MM.1S (cell line): ENCODE measurements at regions not wholly inside any gene's neighbourhood (a gene's known extent, or its start where the extent isn't known, plus 50 kb on each side); places are given as distances from the start of the nearest gene placed in this dataset.

ENCODE experiments used
- DNase-seq: peaks from one replicate; pipeline ENCODE4 v3.0.0-alpha.2; 2015
- H2AFZ ChIP-seq: fragments of 300-600 bp; sonication (generic); 2 replicates; pipeline ENCODE4 v1.6.0; 2016; ENCODE audit warnings: antibody characterized with exemption, low read length
- H3F3A ChIP-seq: fragments of 300-600 bp; sonication (generic); 2 replicates; pipeline ENCODE4 v1.6.1; 2016; ENCODE audit warnings: mild to moderate bottlenecking, antibody characterized with exemption, low read length, moderate library complexity, mixed read lengths; ENCODE audit not compliant: insufficient read depth
- H3K27ac ChIP-seq: fragments of 300-600 bp; sonication (generic); 2 replicates; pipeline ENCODE4 v1.5.1; 2016; ENCODE audit warnings: mild to moderate bottlenecking, low read length
- H3K27me3 ChIP-seq: fragments of 300-600 bp; sonication (generic); replicated peaks from 2 replicates; pipeline ENCODE4 v1.6.0; 2016; ENCODE audit warnings: low read length; ENCODE audit not compliant: insufficient read depth
- H3K36me3 ChIP-seq: fragments of 300-600 bp; sonication (generic); replicated peaks from 2 replicates; pipeline ENCODE4 v1.6.1; 2016; ENCODE audit warnings: mild to moderate bottlenecking, low read length, mixed read lengths; ENCODE audit not compliant: insufficient read depth
- H3K4me1 ChIP-seq: fragments of 300-600 bp; sonication (generic); 2 replicates; pipeline ENCODE4 v1.6.1; 2016; ENCODE audit warnings: low read length, mixed read lengths
- H3K4me2 ChIP-seq: fragments of 300-600 bp; sonication (generic); 2 replicates; pipeline ENCODE4 v1.6.0; 2016; ENCODE audit warnings: low read depth, low read length
- H3K4me3 ChIP-seq: fragments of 300-600 bp; sonication (generic); 2 replicates; pipeline ENCODE4 v1.5.1; 2016; ENCODE audit warnings: low read length, mixed read lengths
- H3K79me2 ChIP-seq: fragments of 300-600 bp; sonication (generic); 2 replicates; pipeline ENCODE4 v1.6.1; 2016; ENCODE audit warnings: mixed run types, low read length, mixed read lengths
- H3K9ac ChIP-seq: fragments of 300-600 bp; sonication (generic); 2 replicates; pipeline ENCODE4 v1.6.1; 2016; ENCODE audit warnings: low read length, mixed read lengths
- H3K9me2 ChIP-seq: fragments of 300-600 bp; sonication (generic); replicated peaks from 2 replicates; pipeline ENCODE4 v1.6.1; 2016; ENCODE audit warnings: mild to moderate bottlenecking, low read length, mixed read lengths; ENCODE audit not compliant: insufficient read depth
- H3K9me3 ChIP-seq: fragments of 300-600 bp; sonication (generic); replicated peaks from 2 replicates; pipeline ENCODE4 v1.6.1; 2016; ENCODE audit warnings: mild to moderate bottlenecking, low read length, mixed read lengths; ENCODE audit not compliant: insufficient read depth
- H4K20me1 ChIP-seq: fragments of 300-600 bp; sonication (generic); 2 replicates; pipeline ENCODE4 v1.6.1; 2016; ENCODE audit warnings: mild to moderate bottlenecking, low read length, moderate library complexity, mixed read lengths; ENCODE audit not compliant: insufficient read depth
- CTCF ChIP-seq: fragments of 300-600 bp; sonication (generic); IDR thresholded peaks from 2 replicates; pipeline ENCODE4 v1.5.1; 2016; ENCODE audit warnings: antibody characterized with exemption, low read length, mixed read lengths
- EZH2 ChIP-seq: fragments of 300-600 bp; sonication (generic); optimal IDR thresholded peaks from 2 replicates; pipeline ENCODE3; 2017; ENCODE audit warnings: low read depth, mild to moderate bottlenecking, antibody characterized with exemption, low read length, mixed read lengths
- EZH2phosphoT487 ChIP-seq: fragments of 300-600 bp; sonication (generic); IDR thresholded peaks from 2 replicates; pipeline ENCODE4 v1.6.1; 2018; ENCODE audit warnings: antibody characterized with exemption, low read length

DNA sequence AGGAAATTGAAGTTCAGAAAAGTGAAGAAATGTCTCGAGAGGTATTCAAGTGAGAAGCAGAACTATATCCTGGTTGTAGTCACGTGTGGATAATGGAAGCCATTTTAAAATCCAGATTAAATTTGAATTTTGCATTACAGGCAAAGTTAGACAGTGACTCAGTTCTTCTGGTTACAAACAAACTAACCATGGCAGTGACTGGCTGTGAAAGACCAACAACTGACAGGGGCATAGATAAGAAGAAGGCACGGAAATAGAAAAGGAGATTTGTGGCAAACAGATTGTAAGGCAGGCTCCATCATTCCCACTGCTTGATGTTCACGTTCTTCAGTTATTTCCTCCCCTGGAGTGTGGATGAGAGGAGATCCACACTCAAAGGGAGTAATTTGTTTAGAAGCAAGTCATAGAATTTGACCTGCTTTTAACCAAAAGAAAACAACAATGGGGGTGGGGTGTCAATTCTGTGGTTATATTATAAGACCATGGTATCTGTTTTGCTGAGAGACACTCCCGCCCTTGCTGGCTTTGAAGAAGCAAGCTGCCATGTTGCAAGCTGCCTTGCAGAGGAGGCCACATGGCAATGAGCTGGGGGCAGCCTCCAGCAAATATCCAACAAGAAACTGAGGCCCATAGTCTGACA is 795.3 kb downstream of the VRK1 start:
- Histone ChIP-seq H2AFZ (no peak overlapping the region), H4K20me1 (no peaks in the 10 kb centered on the region), H3K79me2 (no peaks in the 10 kb centered on the region)

GRCh38 chr14:97594306-97594705 is 797.1 kb downstream of the VRK1 start:
- H3K79me2 ChIP-seq, result no peaks in the 10 kb centered on the region
- H3K4me2 ChIP-seq, result no peak overlapping the region
- DNase-seq, result no peak
- H3K9me3 ChIP-seq, result no peaks in the 10 kb centered on the region
- TF ChIP-seq CTCF, result no peak
- no peak for TF ChIP-seq EZH2
- no peak for TF ChIP-seq EZH2phosphoT487
- no peaks in the 10 kb centered on the region for H3K9me2 ChIP-seq
- H3K36me3 ChIP-seq, result no peaks in the 10 kb centered on the region
- H3K4me1 ChIP-seq, result no peaks in the 10 kb centered on the region
- H3K27me3 ChIP-seq, result no peaks in the 10 kb centered on the region
- H3K27ac ChIP-seq, result no peak overlapping the region
- H3F3A ChIP-seq, result no peaks in the 10 kb centered on the region
- no peaks in the 10 kb centered on the region for H4K20me1 ChIP-seq
- H3K9ac ChIP-seq, result no peak overlapping the region
- H3K4me3 ChIP-seq, result no peak overlapping the region
- H2AFZ ChIP-seq, result no peak overlapping the region

More for the DNA sequence above, 795.3 kb downstream of the VRK1 start:
- no peaks in the 10 kb centered on the region for H3K9me3 ChIP-seq
- no peaks in the 10 kb centered on the region for H3K4me1 ChIP-seq
- no peak overlapping the region for H3K4me3 ChIP-seq
- DNase-seq, result no peak
- no peak overlapping the region for H3K27ac ChIP-seq
- H3K27me3 ChIP-seq, result no peaks in the 10 kb centered on the region
- H3K9ac ChIP-seq, result no peak overlapping the region
- no peak overlapping the region for H3K4me2 ChIP-seq
- H3K9me2 ChIP-seq, result no peaks in the 10 kb centered on the region
- no peaks in the 10 kb centered on the region for H3F3A ChIP-seq
- TF ChIP-seq EZH2phosphoT487, result no peak
- TF ChIP-seq CTCF, result no peak
- TF ChIP-seq EZH2, result no peak
- no peaks in the 10 kb centered on the region for H3K36me3 ChIP-seq

- TF ChIP-seq EZH2 (no peak), CTCF (no peak)
- no peaks in the 10 kb centered on the region for H3K36me3 ChIP-seq
- H3K4me2 ChIP-seq, result no peak overlapping the region
- H4K20me1 ChIP-seq, result no peaks in the 10 kb centered on the region
- no peaks in the 10 kb centered on the region for H3K79me2 ChIP-seq
- no peak overlapping the region for H3K9ac ChIP-seq
- H3K27me3 ChIP-seq, result no peaks in the 10 kb centered on the region
- no peak overlapping the region for H2AFZ ChIP-seq
- no peak overlapping the region for H3K4me3 ChIP-seq
- H3K4me1 ChIP-seq, result no peaks in the 10 kb centered on the region
- no peaks in the 10 kb centered on the region for H3K9me2 ChIP-seq
- H3F3A ChIP-seq, result no peaks in the 10 kb centered on the region
- DNase-seq, result no peak
- no peak overlapping the region for H3K27ac ChIP-seq
- H3K9me3 ChIP-seq, result no peaks in the 10 kb centered on the region
Observed at GRCh38 chr14:97602438-97603117, 805.4 kb downstream of the VRK1 start.
